ENCODE measurements at regions not wholly inside any gene's neighbourhood (a gene's known extent, or its start where the extent isn't known, plus 50 kb on each side); places are given as distances from the start of the nearest gene placed in this dataset.

DNA sequence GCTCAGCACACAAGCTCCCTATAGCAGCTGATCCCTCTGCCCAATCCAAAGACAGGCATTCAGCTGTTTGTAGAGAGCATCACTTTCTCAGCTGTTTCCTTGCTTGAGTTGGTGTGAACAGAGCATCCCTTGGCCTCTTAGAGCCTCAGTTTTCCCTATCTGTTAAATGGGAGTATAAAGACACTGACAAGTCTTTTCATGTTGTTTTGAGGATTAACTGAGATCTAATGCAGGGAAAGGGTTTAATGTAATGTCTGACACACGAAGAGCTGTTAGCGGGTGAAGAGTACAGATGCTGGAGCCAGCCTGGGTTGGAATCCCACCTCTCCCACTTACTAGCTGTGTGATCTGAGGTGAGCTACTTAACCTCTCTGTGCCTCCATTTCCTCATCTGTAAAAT, 149.5 kb downstream of the PHETA1 start:
- Histone ChIP-seq H3K27ac (ENCODE audit: low read length) (no peak overlapping the region), H3K9me3 (ENCODE audit: control insufficient read depth, low read length) (no peaks in the 10 kb centered on the region), H3K27me3 (ENCODE audit: control insufficient read depth, insufficient read depth) (no peaks in the 10 kb centered on the region), H3K4me3 (ENCODE audit: low read length) (no peak overlapping the region), H3K4me1 (ENCODE audit: control insufficient read depth, insufficient read depth, low read length) (no peaks in the 10 kb centered on the region)
- DNase-seq (no peak), ATAC-seq (no peak)
- WGBS = 58% methylated on average over 2 of the region's 2 CpGs
- intact Hi-C loops (cut with DNase I) = no loop called here

DNA sequence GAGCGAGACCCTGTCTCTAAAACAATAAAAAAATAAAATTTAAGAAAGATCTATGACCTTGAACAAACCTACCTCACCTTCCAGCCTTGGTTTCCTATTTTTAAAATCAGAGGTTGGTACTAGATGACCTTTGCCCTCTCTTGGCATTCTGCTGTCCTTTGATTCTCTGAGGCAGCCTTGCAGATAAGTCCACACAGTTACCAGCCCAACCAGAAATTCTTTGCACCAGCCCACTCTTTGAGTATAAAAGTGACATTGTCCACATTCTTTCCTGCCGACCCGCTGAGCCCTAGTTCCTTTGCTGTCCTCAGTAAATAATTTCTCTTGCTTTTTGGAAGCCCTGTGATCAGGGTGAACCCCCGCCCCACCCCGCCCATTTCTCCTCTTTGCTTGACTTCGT, 150.4 kb downstream of the PHETA1 start:
- Histone ChIP-seq H3K4me1 (ENCODE audit: control insufficient read depth, insufficient read depth, low read length) (no peaks in the 10 kb centered on the region), H3K9me3 (ENCODE audit: control insufficient read depth, low read length) (no peaks in the 10 kb centered on the region), H3K27me3 (ENCODE audit: control insufficient read depth, insufficient read depth) (no peaks in the 10 kb centered on the region), H3K27ac (ENCODE audit: low read length) (no peak overlapping the region), H3K4me3 (ENCODE audit: low read length) (no peak overlapping the region)
- DNase-seq (no peak), ATAC-seq (no peak)
- intact Hi-C loops (cut with DNase I) = no loop called here
- 73% methylated on average over 6 of the region's 6 CpGs for WGBS

DNA sequence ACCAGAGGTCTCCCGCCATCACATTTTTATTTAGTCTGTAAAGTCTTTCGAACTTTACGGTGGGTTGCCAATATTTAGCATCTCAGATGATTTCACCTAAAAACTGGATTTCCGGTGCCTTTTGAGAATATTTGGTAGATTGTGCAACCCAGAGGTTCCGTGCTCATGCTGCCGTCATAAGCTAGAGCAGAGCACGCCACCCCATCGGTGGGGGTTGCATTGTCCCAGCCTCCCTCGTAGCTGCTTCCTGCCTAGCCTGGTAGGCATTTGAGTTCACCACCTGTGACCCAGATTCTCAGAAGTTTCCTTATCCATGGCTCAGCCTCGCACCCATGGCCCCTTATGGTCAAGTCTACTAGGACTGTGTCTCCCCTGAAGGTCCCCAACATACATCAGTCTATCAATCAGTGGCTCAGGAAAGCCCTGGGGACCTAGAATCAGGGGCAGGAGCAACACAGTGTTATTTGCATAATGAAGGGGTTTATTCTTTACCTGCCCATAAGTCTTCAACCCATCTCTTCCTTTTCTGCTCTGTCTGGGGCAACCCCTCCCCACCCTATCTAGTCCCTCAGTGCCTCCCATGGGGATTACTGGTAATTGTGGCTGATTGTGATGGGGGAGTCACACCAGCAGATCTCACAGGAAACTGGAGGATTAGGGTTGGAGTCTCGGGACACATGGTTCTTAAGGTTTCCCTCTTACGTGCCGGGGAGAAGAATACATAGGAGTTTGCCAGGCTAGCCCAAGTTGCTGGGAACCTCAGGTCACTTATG, 152.3 kb downstream of the PHETA1 start:
- ATAC-seq = no peak
- intact Hi-C loops (cut with DNase I) = no loop called here
- Histone ChIP-seq H3K9me3 (ENCODE audit: control insufficient read depth, low read length) (no peaks in the 10 kb centered on the region), H3K4me1 (ENCODE audit: control insufficient read depth, insufficient read depth, low read length) (no peaks in the 10 kb centered on the region), H3K27ac (ENCODE audit: low read length) (no peak overlapping the region), H3K27me3 (ENCODE audit: control insufficient read depth, insufficient read depth) (no peaks in the 10 kb centered on the region), H3K4me3 (ENCODE audit: low read length) (no peak overlapping the region)
- DNase-seq = no peak
- WGBS = 73% methylated on average over 13 of the region's 13 CpGs

DNA sequence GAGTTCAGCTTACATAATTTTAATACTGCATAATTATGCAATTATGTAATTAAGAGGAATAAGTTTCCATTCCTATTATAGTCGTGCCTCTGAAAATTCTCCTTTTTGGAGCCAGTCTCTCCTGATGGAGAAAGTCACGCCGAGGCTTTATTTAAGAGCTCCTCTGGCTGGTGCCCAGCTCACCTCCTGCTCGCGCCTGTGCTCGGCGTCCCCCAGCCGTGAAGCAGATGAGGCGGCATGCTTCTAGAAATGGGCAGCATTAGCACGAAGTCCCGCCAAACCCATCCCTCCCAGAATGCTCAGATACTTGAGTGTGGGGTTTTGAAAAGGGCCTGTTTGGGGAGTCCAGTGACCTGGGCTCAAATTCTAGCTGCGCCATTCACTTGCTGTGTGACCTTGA, 153.0 kb downstream of the PHETA1 start:
- no peaks in the 10 kb centered on the region for H3K9me3 ChIP-seq (ENCODE audit: control insufficient read depth, low read length)
- H3K27ac ChIP-seq (ENCODE audit: low read length) = no peak overlapping the region
- intact Hi-C loops (cut with DNase I) = no loop called here
- ATAC-seq (no peak), DNase-seq (no peak)
- H3K4me3 ChIP-seq (ENCODE audit: low read length) = no peak overlapping the region
- 86% methylated on average over 12 of the region's 12 CpGs for WGBS
- H3K27me3 ChIP-seq (ENCODE audit: control insufficient read depth, insufficient read depth) = no peaks in the 10 kb centered on the region
- no peaks in the 10 kb centered on the region for H3K4me1 ChIP-seq (ENCODE audit: control insufficient read depth, insufficient read depth, low read length)

DNA sequence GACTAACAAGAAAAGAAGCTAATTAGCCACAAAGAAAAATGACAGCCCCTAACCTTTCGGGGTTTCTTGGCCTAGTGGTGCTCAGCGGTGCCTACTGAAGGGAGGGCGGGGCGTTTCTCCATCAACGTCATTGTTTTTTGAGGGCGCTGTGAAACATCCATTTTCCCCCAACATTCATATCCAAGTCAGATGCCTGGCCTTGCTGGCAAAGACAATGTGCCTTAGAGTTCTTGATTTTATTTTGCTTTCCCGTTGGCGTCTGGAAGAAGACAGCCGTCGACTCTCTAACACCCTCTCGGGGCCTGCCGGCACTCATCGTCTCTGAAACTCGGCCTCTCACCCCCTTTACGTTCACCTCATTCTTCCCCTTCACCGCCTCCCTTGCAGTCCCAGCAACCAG, 154.5 kb downstream of the PHETA1 start:
- DNase-seq (no peak), ATAC-seq (no peak)
- intact Hi-C loops (cut with DNase I) = no loop called here
- H3K9me3 ChIP-seq (ENCODE audit: control insufficient read depth, low read length) = no peaks in the 10 kb centered on the region
- H3K4me1 ChIP-seq (ENCODE audit: control insufficient read depth, insufficient read depth, low read length) = no peaks in the 10 kb centered on the region
- 59% methylated on average over 16 of the region's 16 CpGs for WGBS
- no peak overlapping the region for H3K4me3 ChIP-seq (ENCODE audit: low read length)
- no peaks in the 10 kb centered on the region for H3K27me3 ChIP-seq (ENCODE audit: control insufficient read depth, insufficient read depth)
- no peak overlapping the region for H3K27ac ChIP-seq (ENCODE audit: low read length)

DNA sequence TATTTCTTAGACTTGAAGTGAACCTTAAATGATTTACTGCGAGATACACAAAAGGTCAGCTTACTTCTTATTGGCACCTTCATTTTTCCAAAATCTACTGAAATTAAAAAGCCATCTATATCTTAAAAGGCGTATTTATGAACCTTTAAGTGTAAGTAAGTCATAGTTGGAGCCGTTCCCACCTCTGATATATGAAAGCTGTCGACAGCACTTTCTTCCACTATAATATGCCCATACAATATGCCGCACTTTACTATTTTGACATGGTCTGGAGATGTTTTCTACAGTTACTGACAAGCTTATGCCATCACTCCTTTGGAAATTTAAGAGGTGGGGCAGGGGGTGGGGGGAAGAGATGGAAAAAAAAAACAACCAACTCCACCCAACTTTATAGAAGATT, 155.3 kb downstream of the PHETA1 start:
- H3K27me3 ChIP-seq (ENCODE audit: control insufficient read depth, insufficient read depth) = no peaks in the 10 kb centered on the region
- H3K4me3 ChIP-seq (ENCODE audit: low read length) = no peak overlapping the region
- ATAC-seq = no peak
- 70% methylated on average over 5 of the region's 5 CpGs for WGBS
- no peaks in the 10 kb centered on the region for H3K9me3 ChIP-seq (ENCODE audit: control insufficient read depth, low read length)
- no peaks in the 10 kb centered on the region for H3K4me1 ChIP-seq (ENCODE audit: control insufficient read depth, insufficient read depth, low read length)
- no peak for DNase-seq
- intact Hi-C loops (cut with DNase I) = no loop called here
- H3K27ac ChIP-seq (ENCODE audit: low read length) = no peak overlapping the region

DNA sequence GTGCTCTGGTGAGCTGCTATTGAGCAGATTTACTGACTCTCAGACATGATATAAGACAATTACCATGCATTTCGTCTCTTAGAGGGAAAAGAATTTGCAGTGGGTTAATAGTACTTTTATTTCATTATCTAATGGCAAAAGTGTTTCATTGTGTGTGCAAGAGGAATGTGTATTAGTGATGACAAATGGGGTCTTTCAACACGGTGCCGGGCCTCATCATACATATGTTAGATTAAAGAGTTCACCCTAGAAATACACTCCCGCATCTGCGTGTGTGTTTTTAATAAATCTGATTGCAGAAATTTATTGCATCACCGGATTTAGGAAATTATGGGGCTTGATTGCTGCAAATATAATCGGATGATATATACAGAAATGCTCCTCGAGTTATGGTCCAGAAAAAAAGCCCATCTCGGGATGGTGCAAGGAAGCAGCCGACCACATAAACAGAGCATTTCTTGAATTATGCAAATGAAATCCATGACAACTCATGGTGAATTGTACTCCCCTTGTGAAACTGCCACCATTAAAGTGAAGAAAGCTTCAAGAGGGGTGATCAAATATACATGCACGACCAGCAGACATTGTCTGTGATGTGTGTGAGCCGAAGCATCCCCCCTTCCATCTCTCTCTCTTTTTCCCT, 156.0 kb downstream of the PHETA1 start:
- Histone ChIP-seq H3K9me3 (ENCODE audit: control insufficient read depth, low read length) (no peaks in the 10 kb centered on the region), H3K27ac (ENCODE audit: low read length) (no peak overlapping the region), H3K4me3 (ENCODE audit: low read length) (no peak overlapping the region), H3K4me1 (ENCODE audit: control insufficient read depth, insufficient read depth, low read length) (no peaks in the 10 kb centered on the region), H3K27me3 (ENCODE audit: control insufficient read depth, insufficient read depth) (no peaks in the 10 kb centered on the region)
- ATAC-seq (no peak), DNase-seq (no peak)
- intact Hi-C loops (cut with DNase I) = no loop called here
- WGBS = 68% methylated on average over 12 of the region's 12 CpGs

DNA sequence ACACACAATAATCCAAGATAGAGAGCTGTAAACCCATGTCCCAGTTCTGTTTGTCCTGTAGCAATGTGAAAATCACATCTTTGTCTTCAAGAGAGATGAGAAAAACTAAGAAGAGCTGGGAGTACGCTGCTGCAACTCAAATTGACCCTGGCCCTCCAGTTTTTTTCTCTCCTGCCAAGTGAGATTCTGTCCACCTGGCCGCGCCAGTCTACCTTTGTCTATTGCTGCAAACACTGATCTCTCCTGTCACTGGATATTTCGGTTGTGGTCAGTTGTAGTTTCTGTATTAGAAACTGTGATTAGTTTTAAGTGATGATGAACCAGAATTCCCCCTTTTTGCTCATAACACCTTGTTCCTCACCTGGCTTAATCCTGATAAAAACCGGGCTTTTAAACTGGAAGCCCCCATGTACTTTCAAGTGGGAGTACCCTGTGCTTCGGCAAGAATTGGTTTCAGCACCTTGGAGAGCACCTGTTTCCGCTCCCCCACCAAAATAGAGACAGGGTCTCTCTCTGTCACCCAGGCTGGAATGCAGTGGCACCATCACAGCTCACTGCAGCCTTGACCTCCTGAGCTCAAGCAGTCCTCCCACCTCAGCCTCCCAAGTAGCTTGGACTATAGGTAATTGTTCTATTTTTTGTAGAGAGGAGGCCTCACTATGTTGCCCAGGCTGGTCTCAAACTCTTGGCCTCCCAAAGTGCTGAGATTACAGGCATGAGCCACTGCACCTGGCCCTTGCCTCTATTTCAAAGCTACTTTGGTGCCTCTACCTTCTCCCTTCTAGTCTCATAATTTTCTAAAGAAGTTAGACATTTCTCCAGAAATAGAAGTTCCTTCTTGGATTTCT, 156.8 kb downstream of the PHETA1 start:
- 35% methylated on average over 7 of the region's 7 CpGs for WGBS
- no peaks in the 10 kb centered on the region for H3K27me3 ChIP-seq (ENCODE audit: control insufficient read depth, insufficient read depth)
- no peak overlapping the region for H3K4me3 ChIP-seq (ENCODE audit: low read length)
- H3K27ac ChIP-seq (ENCODE audit: low read length) = no peak overlapping the region
- no peaks in the 10 kb centered on the region for H3K9me3 ChIP-seq (ENCODE audit: control insufficient read depth, low read length)
- no peak for DNase-seq
- no peak for ATAC-seq
- intact Hi-C loops (cut with DNase I) = no loop called here
- H3K4me1 ChIP-seq (ENCODE audit: control insufficient read depth, insufficient read depth, low read length) = no peaks in the 10 kb centered on the region

DNA sequence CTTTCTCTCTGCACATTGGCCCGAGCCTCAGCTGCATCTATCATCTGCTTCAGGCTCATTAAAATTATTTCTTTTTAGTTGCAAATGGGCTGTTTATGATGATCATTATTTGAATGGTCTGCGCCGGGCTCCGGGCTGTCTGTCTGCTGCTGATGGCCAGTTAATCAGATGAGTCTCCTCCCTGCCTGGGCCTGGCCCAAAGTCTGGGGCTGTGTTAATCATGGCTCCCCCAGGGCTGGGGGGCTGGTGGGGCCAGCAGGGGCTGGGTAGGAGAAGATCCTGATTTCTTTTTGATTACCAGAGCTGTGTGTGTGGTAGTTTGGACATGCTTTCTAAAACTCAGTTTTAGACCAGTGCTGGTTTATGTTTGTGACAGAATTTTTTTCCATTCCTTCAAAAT, 159.1 kb downstream of the PHETA1 start:
- 53% methylated on average over 4 of the region's 4 CpGs for WGBS
- ATAC-seq (no peak), DNase-seq (no peak)
- no peak overlapping the region for H3K4me3 ChIP-seq (ENCODE audit: low read length)
- intact Hi-C loops (cut with DNase I) = no loop called here
- no peaks in the 10 kb centered on the region for H3K27me3 ChIP-seq (ENCODE audit: control insufficient read depth, insufficient read depth)
- no peaks in the 10 kb centered on the region for H3K4me1 ChIP-seq (ENCODE audit: control insufficient read depth, insufficient read depth, low read length)
- H3K27ac ChIP-seq (ENCODE audit: low read length) = no peak overlapping the region
- no peaks in the 10 kb centered on the region for H3K9me3 ChIP-seq (ENCODE audit: control insufficient read depth, low read length)

DNA sequence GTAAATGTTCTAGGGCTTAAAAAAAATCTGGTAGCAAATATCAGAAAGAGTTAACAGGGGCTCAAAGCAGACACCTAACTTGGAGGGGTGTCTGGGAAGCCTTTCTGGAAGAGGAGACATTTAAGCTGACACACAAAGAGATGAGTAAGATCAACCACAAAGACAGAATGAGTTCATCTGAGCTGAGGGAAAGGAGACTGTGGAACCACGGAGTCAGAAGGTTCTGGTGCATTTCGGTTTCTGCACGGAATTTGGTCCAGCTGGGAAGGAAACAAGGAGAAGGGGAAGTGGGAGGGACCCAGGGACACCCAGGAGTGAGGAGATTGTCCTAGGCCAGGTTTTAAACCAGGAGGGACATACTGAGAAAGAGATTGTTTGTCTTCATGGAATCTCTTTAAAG, 161.1 kb downstream of the PHETA1 start:
- DNase-seq = no peak
- no peaks in the 10 kb centered on the region for H3K27me3 ChIP-seq (ENCODE audit: control insufficient read depth, insufficient read depth)
- no peak overlapping the region for H3K27ac ChIP-seq (ENCODE audit: low read length)
- H3K4me3 ChIP-seq (ENCODE audit: low read length) = no peak overlapping the region
- WGBS = 64% methylated on average over 3 of the region's 3 CpGs
- no peak for ATAC-seq
- H3K4me1 ChIP-seq (ENCODE audit: control insufficient read depth, insufficient read depth, low read length) = peaks cover 2% of the 10 kb centered on the region
- intact Hi-C loops (cut with DNase I) = no loop called here
- H3K9me3 ChIP-seq (ENCODE audit: control insufficient read depth, low read length) = no peaks in the 10 kb centered on the region

DNA sequence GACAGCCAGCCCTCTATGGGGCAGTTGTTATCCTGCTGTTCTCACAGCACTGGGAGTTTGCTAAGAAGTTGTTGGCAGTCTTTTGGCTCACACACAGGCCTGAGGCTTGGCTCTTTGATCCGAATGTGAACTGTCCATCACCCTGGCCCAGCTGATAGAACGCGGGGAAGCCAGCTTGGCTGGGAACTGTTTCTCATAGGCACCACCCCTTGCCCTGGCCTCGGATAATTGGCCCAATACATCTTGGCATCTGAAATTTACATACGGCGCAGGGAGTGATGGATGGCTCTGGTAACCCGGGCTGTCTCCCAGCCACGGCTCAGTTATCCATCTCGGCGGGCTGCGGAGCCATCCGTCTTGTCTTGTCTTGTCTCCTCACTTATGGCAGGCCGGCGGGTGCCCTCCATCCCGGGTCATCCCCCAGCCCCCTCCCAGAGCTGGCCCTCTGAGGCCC, 164.1 kb downstream of the PHETA1 start:
- 20% methylated on average over 15 of the region's 15 CpGs for WGBS
- DNase-seq = peak in 1 of 3 donors; percentile 54
- H3K27ac ChIP-seq (ENCODE audit: low read length) = no peak overlapping the region
- intact Hi-C loops (cut with DNase I) = no loop called here
- H3K9me3 ChIP-seq (ENCODE audit: control insufficient read depth, low read length) = no peaks in the 10 kb centered on the region
- no peaks in the 10 kb centered on the region for H3K27me3 ChIP-seq (ENCODE audit: control insufficient read depth, insufficient read depth)
- peaks cover 2% of the 10 kb centered on the region for H3K4me1 ChIP-seq (ENCODE audit: control insufficient read depth, insufficient read depth, low read length)
- H3K4me3 ChIP-seq (ENCODE audit: low read length) = no peak overlapping the region
- peak; percentile 71 to 77 for ATAC-seq
